Mesenchymal stem cell (in vitro differentiated cells and primary cell): ENCODE measurements at regions not wholly inside any gene's neighbourhood (a gene's known extent, or its start where the extent isn't known, plus 50 kb on each side); places are given as distances from the start of the nearest gene placed in this dataset.

Experiments
- DNase-seq: peaks from one replicate; pipeline ENCODE4 v3.0.0-alpha.2; 2013
- H2AFZ ChIP-seq: one replicate; pipeline ENCODE4 v1.6.1; 2013; ENCODE audit warnings: low read depth, mild to moderate bottlenecking, control low read depth, inconsistent platforms, low read length, moderate library complexity
- H2AK5ac ChIP-seq: 2 replicates; pipeline ENCODE4 v1.6.1; 2013; ENCODE audit warnings: low read length, moderate library complexity, mild to moderate bottlenecking, inconsistent platforms; ENCODE audit not compliant: severe bottlenecking
- H2BK120ac ChIP-seq: one replicate; pipeline ENCODE4 v1.6.1; 2013; ENCODE audit warnings: low read depth, mild to moderate bottlenecking, inconsistent platforms, low read length, moderate library complexity
- H2BK12ac ChIP-seq, 2 experiments: one replicate each; pipeline ENCODE4 v1.6.1; 2013; ENCODE audit warnings: inconsistent platforms in 2 of 2, low read length in 2 of 2, mild to moderate bottlenecking in 2 of 2, moderate library complexity in 2 of 2, control low read depth in 1 of 2
- H2BK15ac ChIP-seq: one replicate; pipeline ENCODE4 v1.6.1; 2013; ENCODE audit warnings: mild to moderate bottlenecking, low read depth, inconsistent platforms; ENCODE audit not compliant: poor library complexity, severe bottlenecking
- H2BK5ac ChIP-seq: 2 replicates; pipeline ENCODE4 v1.6.1; 2013; ENCODE audit warnings: low read depth, mild to moderate bottlenecking, low read length, control low read depth, inconsistent platforms; ENCODE audit not compliant: poor library complexity, severe bottlenecking
- H3K14ac ChIP-seq, 2 experiments: one replicate each; pipeline ENCODE4 v1.6.1; 2013; ENCODE audit warnings: inconsistent platforms in 2 of 2, low read length in 2 of 2, control low read depth in 1 of 2, mild to moderate bottlenecking in 1 of 2, moderate library complexity in 1 of 2
- H3K18ac ChIP-seq, 2 experiments: one replicate each; pipeline ENCODE4 v1.6.1; 2013; ENCODE audit warnings: inconsistent platforms in 2 of 2, low read length in 2 of 2, control low read depth in 1 of 2, low read depth in 1 of 2, mild to moderate bottlenecking in 1 of 2
- H3K23ac ChIP-seq, 2 experiments: one replicate each; pipeline ENCODE4 v1.6.1; 2013; ENCODE audit warnings: inconsistent platforms in 2 of 2, low read length in 2 of 2, mild to moderate bottlenecking in 2 of 2, moderate library complexity in 2 of 2, control low read depth in 1 of 2
- H3K27ac ChIP-seq: 2 replicates; pipeline ENCODE4 v1.5.1; 2013; ENCODE audit warnings: mild to moderate bottlenecking, moderate library complexity, low read length, control low read depth, inconsistent platforms; ENCODE audit not compliant: poor library complexity, severe bottlenecking
- H3K27me3 ChIP-seq, 2 experiments: 2 replicates each; pipeline versions ENCODE4 v1.6.1 to v1.7.0; 2013; ENCODE audit warnings: low read length in 2 of 2, mild to moderate bottlenecking in 2 of 2, moderate library complexity in 2 of 2, control low read depth in 1 of 2, inconsistent platforms in 1 of 2; ENCODE audit not compliant: control insufficient read depth in 1 of 2, insufficient read depth in 1 of 2
- H3K36me3 ChIP-seq, 2 experiments: 2 replicates each; pipeline versions ENCODE4 v1.6.1 to v1.7.0; 2013; ENCODE audit warnings: low read length in 2 of 2, control low read depth in 1 of 2, inconsistent platforms in 1 of 2, low read depth in 1 of 2, mild to moderate bottlenecking in 1 of 2; ENCODE audit not compliant: insufficient read depth in 2 of 2, control insufficient read depth in 1 of 2
- H3K4ac ChIP-seq, 2 experiments: one replicate each; pipeline ENCODE4 v1.6.1; 2013; ENCODE audit warnings: inconsistent platforms in 2 of 2, low read length in 2 of 2, mild to moderate bottlenecking in 2 of 2, moderate library complexity in 2 of 2, control low read depth in 1 of 2, low read depth in 1 of 2
- H3K4me1 ChIP-seq: 2 replicates; pipeline ENCODE4 v1.6.1; 2013; ENCODE audit warnings: low read depth, low read length, control low read depth; ENCODE audit not compliant: control insufficient read depth, insufficient read depth
- H3K4me2 ChIP-seq: 2 replicates; pipeline ENCODE4 v1.6.1; 2013; ENCODE audit warnings: low read length, mild to moderate bottlenecking, inconsistent platforms; ENCODE audit not compliant: poor library complexity, severe bottlenecking
- H3K4me3 ChIP-seq, 2 experiments: 2 replicates each; pipeline versions ENCODE4 v1.5.1 to v1.7.0; 2013; ENCODE audit warnings: low read length in 2 of 2, mild to moderate bottlenecking in 2 of 2, control low read depth in 1 of 2, low read depth in 1 of 2; ENCODE audit not compliant: insufficient read depth in 1 of 2
- H3K79me1 ChIP-seq: replicated peaks from 2 replicates; pipeline ENCODE4 v1.6.1; 2013; ENCODE audit warnings: mild to moderate bottlenecking, control low read depth, low read length, inconsistent platforms; ENCODE audit not compliant: poor library complexity, severe bottlenecking
- H3K9ac ChIP-seq: 2 replicates; pipeline ENCODE4 v1.7.0; 2013; ENCODE audit warnings: mild to moderate bottlenecking, low read length, moderate library complexity
- H3K9me3 ChIP-seq: 2 replicates; pipeline ENCODE4 v1.7.0; 2013; ENCODE audit warnings: mild to moderate bottlenecking, low read length; ENCODE audit not compliant: control insufficient read depth
- H4K8ac ChIP-seq: one replicate; pipeline ENCODE4 v1.6.1; 2013; ENCODE audit warnings: inconsistent platforms, mild to moderate bottlenecking, low read length, moderate library complexity
- H4K91ac ChIP-seq: one replicate; pipeline ENCODE4 v1.6.1; 2013; ENCODE audit warnings: mild to moderate bottlenecking, low read length, inconsistent platforms
- WGBS: methylation state at CpG from one replicate; pipeline ENCODE4 v1.1.7; 2013; ENCODE audit warnings: mixed read lengths; 5-methylcytosine and 5-hydroxymethylcytosine counted together

DNA sequence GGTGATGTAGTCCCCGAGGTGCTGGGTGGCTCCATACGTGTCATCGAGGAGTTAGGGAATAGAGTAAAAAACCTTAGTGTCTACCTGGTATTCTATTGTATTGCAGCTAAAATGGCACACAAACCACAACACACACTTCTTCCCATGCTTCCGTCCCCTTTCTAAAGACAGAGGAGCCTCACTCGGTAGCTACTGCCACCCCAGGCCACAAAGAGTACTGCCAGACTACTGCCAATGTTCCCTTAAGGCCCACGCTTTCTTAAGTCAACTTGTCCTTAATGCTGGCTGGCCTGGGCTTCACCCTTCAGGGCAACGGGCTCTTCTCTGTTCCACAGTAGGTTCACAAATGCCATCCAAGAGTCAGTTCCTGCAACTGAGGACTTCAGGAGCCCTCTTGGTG is 673.0 kb downstream of the ELAVL2 start:
- H2BK120ac ChIP-seq, result no peak overlapping the region
- no peak overlapping the region for H3K4ac ChIP-seq
- no peak for DNase-seq
- no peak overlapping the region for H3K4me2 ChIP-seq
- H3K36me3 ChIP-seq, result no peaks in the 10 kb centered on the region
- no peak overlapping the region for H2AK5ac ChIP-seq
- no peak overlapping the region for H4K8ac ChIP-seq
- no peak overlapping the region for H2BK12ac ChIP-seq
- no peak overlapping the region for H3K14ac ChIP-seq
- H3K4me3 ChIP-seq, result no peak overlapping the region
- H2BK5ac ChIP-seq, result no peak overlapping the region
- H2AFZ ChIP-seq, result no peak overlapping the region
- no peak overlapping the region for H3K18ac ChIP-seq
- WGBS, result 80% methylated on average over 7 of the region's 7 CpGs
- H3K9ac ChIP-seq, result no peak overlapping the region
- H3K27me3 ChIP-seq, result no peaks in the 10 kb centered on the region
- no peak overlapping the region for H3K27ac ChIP-seq
- no peaks in the 10 kb centered on the region for H3K79me1 ChIP-seq
- H3K4me1 ChIP-seq, result no peaks in the 10 kb centered on the region
- no peaks in the 10 kb centered on the region for H3K9me3 ChIP-seq
- H3K23ac ChIP-seq, result no peak overlapping the region
- no peak overlapping the region for H2BK15ac ChIP-seq
- H4K91ac ChIP-seq, result no peak overlapping the region

- Histone ChIP-seq H3K14ac (no peak overlapping the region), H2BK12ac (no peak overlapping the region), H3K79me1 (no peaks in the 10 kb centered on the region), H3K9me3 (no peaks in the 10 kb centered on the region), H2BK15ac (no peak overlapping the region), H2BK120ac (no peak overlapping the region), H3K18ac (no peak overlapping the region), H2AFZ (no peak overlapping the region), H4K91ac (no peak overlapping the region), H3K4ac (no peak overlapping the region), H3K27me3 (no peaks in the 10 kb centered on the region), H3K27ac (no peak overlapping the region), H3K9ac (no peak overlapping the region), H4K8ac (no peak overlapping the region), H3K23ac (no peak overlapping the region), H3K4me3 (no peak overlapping the region), H3K36me3 (no peaks in the 10 kb centered on the region), H3K4me2 (no peak overlapping the region), H3K4me1 (no peaks in the 10 kb centered on the region), H2AK5ac (no peak overlapping the region), H2BK5ac (no peak overlapping the region)
- WGBS, result 78% methylated on average over 2 of the region's 2 CpGs
- DNase-seq, result no peak
These were observed 665.5 kb downstream of the ELAVL2 start for GRCh38 chr9:23160491-23160890.

GRCh38 chr9:23160952-23161469 is 665.0 kb downstream of the ELAVL2 start:
- Histone ChIP-seq H3K4me3 (no peak overlapping the region), H2BK15ac (no peak overlapping the region)
- 81% methylated on average over 1 of the region's 1 CpG for WGBS

DNA sequence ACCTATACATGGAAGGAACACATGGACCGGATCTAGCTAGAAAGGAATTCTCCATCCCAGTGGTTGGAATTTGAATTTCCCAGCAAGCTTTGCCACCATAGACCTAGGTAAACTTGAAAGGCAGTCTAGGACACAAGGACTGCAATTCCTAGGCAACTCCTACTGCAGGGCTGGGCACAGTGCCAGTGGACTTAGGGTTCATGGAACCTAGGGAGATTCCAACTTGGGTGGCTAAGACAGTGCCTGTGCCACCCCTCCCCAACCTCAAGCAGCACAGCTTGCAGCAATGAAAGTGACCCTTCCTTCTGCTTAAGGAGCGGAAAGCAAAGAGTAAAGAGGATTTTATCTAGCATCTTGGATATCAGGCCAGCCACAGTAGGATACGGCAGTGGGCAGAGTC is 663.3 kb downstream of the ELAVL2 start:
- H2BK120ac ChIP-seq, result no peak overlapping the region
- no peaks in the 10 kb centered on the region for H3K4me1 ChIP-seq
- H3K9ac ChIP-seq, result no peak overlapping the region
- H3K27ac ChIP-seq, result no peak overlapping the region
- H2BK5ac ChIP-seq, result no peak overlapping the region
- DNase-seq, result no peak
- no peak overlapping the region for H3K4me2 ChIP-seq
- no peak overlapping the region for H3K4me3 ChIP-seq
- no peaks in the 10 kb centered on the region for H3K9me3 ChIP-seq
- no peak overlapping the region for H4K8ac ChIP-seq
- no peak overlapping the region for H2BK15ac ChIP-seq
- no peak overlapping the region for H4K91ac ChIP-seq
- no peaks in the 10 kb centered on the region for H3K79me1 ChIP-seq
- no peak overlapping the region for H3K23ac ChIP-seq
- no peak overlapping the region for H2AFZ ChIP-seq
- H2BK12ac ChIP-seq, result no peak overlapping the region
- no peak overlapping the region for H3K4ac ChIP-seq
- no peaks in the 10 kb centered on the region for H3K27me3 ChIP-seq
- H3K18ac ChIP-seq, result no peak overlapping the region
- no peaks in the 10 kb centered on the region for H3K36me3 ChIP-seq
- H2AK5ac ChIP-seq, result no peak overlapping the region
- WGBS, result 86% methylated on average over 3 of the region's 3 CpGs
- H3K14ac ChIP-seq, result no peak overlapping the region

More at GRCh38 chr9:23160952-23161469, 665.0 kb downstream of the ELAVL2 start:
- Histone ChIP-seq H3K4ac (no peak overlapping the region), H4K8ac (no peak overlapping the region), H2AK5ac (no peak overlapping the region), H2BK5ac (no peak overlapping the region), H2BK120ac (no peak overlapping the region), H3K18ac (no peak overlapping the region), H3K27ac (no peak overlapping the region), H3K9ac (no peak overlapping the region), H3K14ac (no peak overlapping the region), H3K4me2 (no peak overlapping the region), H3K4me1 (no peaks in the 10 kb centered on the region), H3K27me3 (no peaks in the 10 kb centered on the region), H3K79me1 (no peaks in the 10 kb centered on the region), H4K91ac (no peak overlapping the region), H3K9me3 (no peaks in the 10 kb centered on the region), H3K23ac (no peak overlapping the region), H2BK12ac (no peak overlapping the region), H2AFZ (no peak overlapping the region), H3K36me3 (no peaks in the 10 kb centered on the region)
- no peak for DNase-seq
